CD14-positive monocyte (primary cell): ENCODE measurements at regions not wholly inside any gene's neighbourhood (a gene's known extent, or its start where the extent isn't known, plus 50 kb on each side); places are given as distances from the start of the nearest gene placed in this dataset.

Experiments
- DNase-seq, 3 donors: peaks; one replicate each; pipeline ENCODE4 v3.0.0-alpha.2; 2011 to 2022
- H2AFZ ChIP-seq: 2 replicates; pipeline ENCODE4 v1.6.0; 2012; ENCODE audit warnings: mild to moderate bottlenecking, low read depth, low read length, inconsistent platforms; ENCODE audit not compliant: insufficient read depth, poor library complexity, severe bottlenecking
- H3K27ac ChIP-seq, 2 donors: 1 replicate in 1 of 2; 2 replicates in 1 of 2; pipeline ENCODE4 v1.5.1; 2012 to 2013; ENCODE audit warnings: low read length in 2 of 2, control low read depth in 1 of 2, inconsistent platforms in 1 of 2, low read depth in 1 of 2, mild to moderate bottlenecking in 1 of 2
- H3K27me3 ChIP-seq, 2 donors: one replicate each; pipeline versions ENCODE4 v1.6.0 to v1.6.1; 2011 to 2013; ENCODE audit warnings: low read length in 2 of 2; ENCODE audit not compliant: control insufficient read depth in 2 of 2, insufficient read depth in 2 of 2
- H3K36me3 ChIP-seq, 2 donors: replicated peaks in 1 of 2; 1 replicate in 1 of 2; 2 replicates in 1 of 2; pipeline versions ENCODE4 v1.5.1 to v1.6.1; 2012 to 2013; ENCODE audit warnings: low read length in 2 of 2, control low read depth in 1 of 2, inconsistent platforms in 1 of 2, mild to moderate bottlenecking in 1 of 2; ENCODE audit not compliant: insufficient read depth in 2 of 2, control insufficient read depth in 1 of 2
- H3K4me1 ChIP-seq, 2 donors: 1 replicate in 1 of 2; 2 replicates in 1 of 2; pipeline versions ENCODE4 v1.5.1 to v1.6.1; 2012 to 2013; ENCODE audit warnings: low read length in 2 of 2, control low read depth in 1 of 2, inconsistent platforms in 1 of 2, mild to moderate bottlenecking in 1 of 2, moderate library complexity in 1 of 2; ENCODE audit not compliant: insufficient read depth in 2 of 2, control insufficient read depth in 1 of 2
- H3K4me2 ChIP-seq: replicated peaks from 2 replicates; pipeline ENCODE3; 2012; ENCODE audit warnings: low read length, moderate library complexity, mild to moderate bottlenecking; ENCODE audit not compliant: poor library complexity, severe bottlenecking; ENCODE audit errors: extremely low read depth
- H3K4me3 ChIP-seq, 3 experiments: fragments of 200-600 bp in 1 of 3; sonication (generic) in 1 of 3; replicated peaks in 1 of 3; 1 replicate in 2 of 3; 2 replicates in 1 of 3; pipeline ENCODE4 v1.5.1; 2011 to 2013; ENCODE audit warnings: low read length in 3 of 3, mild to moderate bottlenecking in 3 of 3, control low read depth in 2 of 3, low read depth in 2 of 3, inconsistent platforms in 1 of 3, moderate library complexity in 1 of 3
- H3K79me2 ChIP-seq: 2 replicates; pipeline ENCODE4 v1.6.0; 2012; ENCODE audit warnings: mild to moderate bottlenecking, control low read depth, inconsistent platforms, low read length, moderate library complexity; ENCODE audit not compliant: insufficient read depth
- H3K9ac ChIP-seq: 2 replicates; pipeline ENCODE4 v1.6.0; 2017; ENCODE audit warnings: low read length, mild to moderate bottlenecking; ENCODE audit not compliant: insufficient read depth, poor library complexity, severe bottlenecking
- H3K9me3 ChIP-seq, 2 donors: replicated peaks in 1 of 2; 1 replicate in 1 of 2; 2 replicates in 1 of 2; pipeline versions ENCODE4 v1.5.1 to v1.6.1; 2012 to 2013; ENCODE audit warnings: low read length in 2 of 2, control low read depth in 1 of 2; ENCODE audit not compliant: control insufficient read depth in 1 of 2, insufficient read depth in 1 of 2
- H4K20me1 ChIP-seq: 2 replicates; pipeline ENCODE4 v1.6.0; 2012; ENCODE audit warnings: mild to moderate bottlenecking, low read length, control low read depth, moderate library complexity; ENCODE audit not compliant: insufficient read depth
- H3K27ac Mint-ChIP-seq, 7 donors: one replicate each; pipeline ENCODE4 v1.8.0; 2020; ENCODE audit warnings: mild to moderate bottlenecking in 7 of 7, mixed read lengths in 7 of 7, moderate library complexity in 6 of 7, inconsistent platforms in 2 of 7
- H3K27me3 Mint-ChIP-seq, 3 donors: one replicate each; pipeline ENCODE4 v1.8.0; 2021 to 2022; ENCODE audit warnings: low read depth in 3 of 3, mild to moderate bottlenecking in 3 of 3, mixed read lengths in 3 of 3, moderate library complexity in 3 of 3, inconsistent platforms in 1 of 3
- H3K36me3 Mint-ChIP-seq, 2 donors: one replicate each; pipeline ENCODE4 v1.8.0; 2020; ENCODE audit warnings: mixed read lengths in 2 of 2, inconsistent platforms in 1 of 2, mild to moderate bottlenecking in 1 of 2
- H3K4me1 Mint-ChIP-seq: one replicate; pipeline ENCODE4 v1.8.0; 2020; ENCODE audit warnings: mild to moderate bottlenecking, mixed read lengths
- H3K4me3 Mint-ChIP-seq, 2 donors: one replicate each; pipeline ENCODE4 v1.8.0; 2020; ENCODE audit warnings: mild to moderate bottlenecking in 2 of 2, mixed read lengths in 2 of 2, moderate library complexity in 1 of 2
- H3K9me3 Mint-ChIP-seq, 7 donors: one replicate each; pipeline ENCODE4 v1.8.0; 2020 to 2022; ENCODE audit warnings: mixed read lengths in 7 of 7, mild to moderate bottlenecking in 6 of 7, moderate library complexity in 6 of 7, inconsistent platforms in 2 of 7
- CTCF ChIP-seq: fragments of 200-600 bp; IDR thresholded peaks from one replicate; pipeline ENCODE4 v1.8.0; 2022; ENCODE audit warnings: antibody characterized with exemption, mild to moderate bottlenecking
- WGBS: methylation state at CpG from one replicate; pipeline ENCODE4 v1.1.5; 2013; ENCODE audit warnings: missing lambda C conversion rate; ENCODE audit not compliant: insufficient coverage; 5-methylcytosine and 5-hydroxymethylcytosine counted together
- intact Hi-C, 2 donors: fragments of 100-400 bp; cut with micrococcal nuclease; formaldehyde crosslinking; loops; one replicate each; pipeline versions ENCODE4 v1.15.0 to v1.15.1; 2023

GRCh38 chr3:117473981-117474538, 764.5 kb downstream of the TUSC7 start:
- DNase-seq: no peak
- Mint-ChIP-seq H3K27me3 (peaks cover 0 to 2% (median 0%) of the 10 kb centered on the region in 3 donors), H3K9me3 (peaks cover 0 to 3% (median 0%) of the 10 kb centered on the region in 7 donors), H3K4me3 (no peak overlapping the region), H3K4me1 (peaks cover 3% of the 10 kb centered on the region), H3K36me3 (no peaks in the 10 kb centered on the region), H3K27ac (no peak overlapping the region)
- no peak overlapping the region for H3K27ac ChIP-seq
- H3K9ac ChIP-seq: no peak overlapping the region
- WGBS: 78% methylated on average over 1 of the region's 8 CpGs
- no peaks in the 10 kb centered on the region for H4K20me1 ChIP-seq
- intact Hi-C loops: no loop called here
- no peaks in the 10 kb centered on the region for H3K27me3 ChIP-seq
- H3K4me1 ChIP-seq: no peaks in the 10 kb centered on the region
- no peak overlapping the region for H3K4me3 ChIP-seq
- H3K4me2 ChIP-seq: no peak overlapping the region
- no peaks in the 10 kb centered on the region for H3K79me2 ChIP-seq
- no peaks in the 10 kb centered on the region for H3K36me3 ChIP-seq
- H3K9me3 ChIP-seq: no peaks in the 10 kb centered on the region
- no peak for TF ChIP-seq CTCF
- H2AFZ ChIP-seq: no peak overlapping the region

- Histone ChIP-seq H3K4me2 (no peak overlapping the region), H3K9ac (no peak overlapping the region), H4K20me1 (no peaks in the 10 kb centered on the region), H3K79me2 (no peaks in the 10 kb centered on the region), H3K4me3 (no peak overlapping the region), H2AFZ (no peak overlapping the region), H3K4me1 (no peaks in the 10 kb centered on the region), H3K36me3 (no peaks in the 10 kb centered on the region), H3K27me3 (no peaks in the 10 kb centered on the region), H3K9me3 (no peaks in the 10 kb centered on the region), H3K27ac (no peak overlapping the region)
- H3K27me3 Mint-ChIP-seq: peaks cover 0 to 2% (median 0%) of the 10 kb centered on the region in 3 donors
- no peak for TF ChIP-seq CTCF
- peaks cover 3% of the 10 kb centered on the region for H3K4me1 Mint-ChIP-seq
- H3K9me3 Mint-ChIP-seq: peaks cover 0 to 3% (median 0%) of the 10 kb centered on the region in 7 donors
- no peak overlapping the region for H3K4me3 Mint-ChIP-seq
- no peak overlapping the region for H3K27ac Mint-ChIP-seq
- intact Hi-C loops: no loop called here
- no peaks in the 10 kb centered on the region for H3K36me3 Mint-ChIP-seq
- 57% methylated on average over 1 of the region's 2 CpGs for WGBS
- DNase-seq: no peak
These were observed 767.0 kb downstream of the TUSC7 start for GRCh38 chr3:117476572-117476971.
